AG09309 (cell line): ENCODE measurements at regions not wholly inside any gene's neighbourhood (a gene's known extent, or its start where the extent isn't known, plus 50 kb on each side); places are given as distances from the start of the nearest gene placed in this dataset.

Source experiments
- DNase-seq: peaks from one replicate; pipeline ENCODE4 v3.0.0-alpha.2; 2010; ENCODE audit warnings: low read depth
- H3K4me3 ChIP-seq: 2 replicates; pipeline ENCODE4 v1.5.1; 2011; ENCODE audit warnings: mild to moderate bottlenecking, low read depth, low read length, moderate library complexity; ENCODE audit not compliant: control insufficient read depth
- TF ChIP-seq, protein P1 (sequence below): IDR thresholded peaks from 2 replicates; pipeline ENCODE4 v1.5.1; 2011; ENCODE audit warnings: mild to moderate bottlenecking, low read depth, low read length, inconsistent platforms; ENCODE audit not compliant: insufficient read depth, control insufficient read depth; ENCODE audit errors: missing control alignments

DNA sequence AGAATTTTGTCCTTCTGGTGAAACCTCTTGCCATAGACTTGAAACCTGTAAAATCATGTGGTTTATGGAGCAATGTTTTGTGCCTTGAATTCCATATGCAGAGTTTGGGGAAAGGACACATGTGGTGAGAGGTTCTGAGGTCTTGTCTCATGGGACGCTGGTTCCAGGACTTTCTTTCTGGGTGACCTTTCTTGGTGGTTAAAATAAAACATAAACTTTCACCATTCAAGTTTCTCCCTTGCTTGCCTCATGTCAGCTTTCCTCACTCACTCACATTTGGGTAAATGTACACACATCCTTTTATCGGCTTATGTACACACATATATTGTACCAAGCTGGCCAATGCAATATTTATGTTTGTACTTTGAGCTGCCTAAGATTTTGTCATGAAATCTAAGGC, 144.9 kb upstream of the CELF2 start:
- TF ChIP-seq, protein P1, sequence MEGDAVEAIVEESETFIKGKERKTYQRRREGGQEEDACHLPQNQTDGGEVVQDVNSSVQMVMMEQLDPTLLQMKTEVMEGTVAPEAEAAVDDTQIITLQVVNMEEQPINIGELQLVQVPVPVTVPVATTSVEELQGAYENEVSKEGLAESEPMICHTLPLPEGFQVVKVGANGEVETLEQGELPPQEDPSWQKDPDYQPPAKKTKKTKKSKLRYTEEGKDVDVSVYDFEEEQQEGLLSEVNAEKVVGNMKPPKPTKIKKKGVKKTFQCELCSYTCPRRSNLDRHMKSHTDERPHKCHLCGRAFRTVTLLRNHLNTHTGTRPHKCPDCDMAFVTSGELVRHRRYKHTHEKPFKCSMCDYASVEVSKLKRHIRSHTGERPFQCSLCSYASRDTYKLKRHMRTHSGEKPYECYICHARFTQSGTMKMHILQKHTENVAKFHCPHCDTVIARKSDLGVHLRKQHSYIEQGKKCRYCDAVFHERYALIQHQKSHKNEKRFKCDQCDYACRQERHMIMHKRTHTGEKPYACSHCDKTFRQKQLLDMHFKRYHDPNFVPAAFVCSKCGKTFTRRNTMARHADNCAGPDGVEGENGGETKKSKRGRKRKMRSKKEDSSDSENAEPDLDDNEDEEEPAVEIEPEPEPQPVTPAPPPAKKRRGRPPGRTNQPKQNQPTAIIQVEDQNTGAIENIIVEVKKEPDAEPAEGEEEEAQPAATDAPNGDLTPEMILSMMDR, result no peak
- DNase-seq, result peak; percentile 24
- no peak overlapping the region for H3K4me3 ChIP-seq

DNA sequence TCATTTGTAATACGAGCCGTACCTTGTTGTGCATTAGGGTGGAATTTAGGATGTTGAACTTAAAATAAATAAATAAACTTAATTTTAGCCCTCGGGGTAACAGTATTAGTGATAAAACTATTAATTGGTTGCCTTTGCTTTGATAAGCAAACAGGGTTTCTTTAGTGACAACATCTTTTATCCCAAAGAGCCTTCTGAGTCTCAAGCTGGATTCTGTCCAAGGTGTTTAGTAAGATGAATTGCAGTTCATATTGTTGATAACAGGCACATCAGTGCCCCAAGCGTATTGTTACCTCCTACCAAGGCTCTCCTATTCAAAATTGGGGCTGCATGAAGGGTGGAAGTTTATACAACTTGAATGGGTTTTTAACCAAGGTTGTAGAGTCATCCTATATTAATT, 144.4 kb upstream of the CELF2 start:
- H3K4me3 ChIP-seq, result no peak overlapping the region
- no peak for DNase-seq
- TF ChIP-seq, protein P1, result no peak

DNA sequence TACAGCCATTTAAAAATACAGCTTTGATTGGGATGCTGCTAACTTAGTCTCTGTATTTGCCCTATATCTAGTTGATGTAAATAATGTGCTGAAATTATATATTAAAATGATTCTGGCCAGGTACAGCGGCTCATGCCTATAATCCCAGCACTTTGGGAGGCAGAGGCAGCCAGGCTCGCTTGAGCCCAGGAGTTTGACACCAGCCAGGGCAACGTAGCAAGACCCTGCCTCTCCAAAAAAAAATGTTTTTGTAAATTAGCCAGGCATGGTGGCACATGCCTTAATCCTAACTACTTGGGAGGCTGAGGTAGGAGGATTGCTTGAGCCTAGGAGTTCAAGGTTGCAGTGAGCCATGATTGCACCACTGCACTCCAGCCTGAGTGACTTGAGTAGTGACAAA, 143.8 kb upstream of the CELF2 start:
- TF ChIP-seq, protein P1, result no peak
- no peak overlapping the region for H3K4me3 ChIP-seq
- DNase-seq, result no peak

DNA sequence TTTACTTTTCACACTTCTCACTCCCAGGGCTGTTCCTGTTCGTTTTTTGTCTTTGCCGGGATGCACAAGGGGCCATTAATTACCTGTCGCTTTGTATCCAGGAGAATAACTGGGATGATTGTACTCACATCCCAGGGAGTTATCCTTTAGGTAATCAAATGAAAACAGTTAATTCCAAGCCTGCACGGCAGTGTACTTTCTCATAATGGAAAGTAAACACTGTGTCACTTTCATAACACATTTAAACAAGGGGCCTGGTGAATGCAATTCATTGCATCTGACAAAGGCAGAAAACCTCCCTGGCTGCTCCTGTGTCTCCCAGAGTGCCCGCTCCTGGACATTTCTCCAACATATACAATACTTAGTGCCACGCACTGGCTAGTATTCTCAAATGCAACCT, 138.7 kb upstream of the CELF2 start:
- DNase-seq, result no peak
- TF ChIP-seq, protein P1, result no peak
- no peak overlapping the region for H3K4me3 ChIP-seq

DNA sequence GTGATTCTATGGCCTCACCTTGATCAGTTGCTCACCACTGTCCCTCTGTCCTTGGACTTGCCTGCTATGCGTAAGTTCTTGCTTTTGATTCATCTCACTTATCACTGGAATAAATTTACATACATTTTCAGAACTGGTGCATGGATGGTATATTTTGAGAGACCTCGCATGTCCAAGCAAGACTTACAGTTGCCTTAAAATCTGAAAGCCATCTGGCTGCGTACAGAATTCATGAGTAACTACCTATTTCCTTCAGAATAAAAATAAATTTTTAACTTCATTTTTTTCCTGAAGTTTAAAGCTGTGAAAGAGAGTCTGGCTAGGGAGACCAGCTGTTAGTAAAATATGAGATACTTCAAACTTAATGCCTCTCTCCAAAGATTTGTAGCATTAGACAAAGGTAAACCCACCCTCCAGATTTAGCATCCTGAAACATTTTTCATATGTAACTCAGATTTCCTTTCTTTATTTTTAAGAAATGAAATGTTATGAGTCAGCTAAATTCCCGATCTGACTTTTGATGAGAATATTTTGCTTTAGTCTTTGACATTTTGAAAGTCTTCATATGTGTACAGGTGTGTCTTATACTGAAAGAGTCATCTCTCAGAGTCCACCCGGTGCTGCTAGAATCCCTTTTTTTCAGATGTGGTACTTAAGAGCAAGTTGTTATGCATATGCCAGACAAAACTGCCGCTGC, 136.4 kb upstream of the CELF2 start:
- TF ChIP-seq, protein P1, result no peak
- H3K4me3 ChIP-seq, result no peak overlapping the region
- no peak for DNase-seq

DNA sequence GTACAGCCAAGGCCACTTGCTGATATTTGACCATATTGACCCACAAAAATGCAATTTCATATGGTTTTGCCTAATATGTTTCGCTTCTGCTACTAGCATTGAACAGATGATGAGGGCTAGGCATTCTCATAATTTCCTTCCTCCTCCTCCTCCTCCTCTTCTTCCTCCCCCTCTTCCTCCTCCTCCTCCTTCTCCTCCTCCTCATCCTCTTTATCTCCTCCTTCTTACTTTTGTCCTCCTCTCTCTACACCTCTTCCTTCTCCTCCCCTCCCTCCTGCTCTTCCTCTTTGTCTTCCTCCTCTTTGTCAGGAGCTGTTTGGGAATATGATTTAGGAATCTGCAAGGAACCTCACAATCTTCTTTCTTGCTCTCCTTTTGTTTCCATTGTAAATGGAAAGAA, 133.9 kb upstream of the CELF2 start:
- H3K4me3 ChIP-seq, result no peak overlapping the region
- DNase-seq, result no peak
- TF ChIP-seq, protein P1, result no peak
